ENCODE measurements at regions not wholly inside any gene's neighbourhood (a gene's known extent, or its start where the extent isn't known, plus 50 kb on each side); places are given as distances from the start of the nearest gene placed in this dataset.

DNA sequence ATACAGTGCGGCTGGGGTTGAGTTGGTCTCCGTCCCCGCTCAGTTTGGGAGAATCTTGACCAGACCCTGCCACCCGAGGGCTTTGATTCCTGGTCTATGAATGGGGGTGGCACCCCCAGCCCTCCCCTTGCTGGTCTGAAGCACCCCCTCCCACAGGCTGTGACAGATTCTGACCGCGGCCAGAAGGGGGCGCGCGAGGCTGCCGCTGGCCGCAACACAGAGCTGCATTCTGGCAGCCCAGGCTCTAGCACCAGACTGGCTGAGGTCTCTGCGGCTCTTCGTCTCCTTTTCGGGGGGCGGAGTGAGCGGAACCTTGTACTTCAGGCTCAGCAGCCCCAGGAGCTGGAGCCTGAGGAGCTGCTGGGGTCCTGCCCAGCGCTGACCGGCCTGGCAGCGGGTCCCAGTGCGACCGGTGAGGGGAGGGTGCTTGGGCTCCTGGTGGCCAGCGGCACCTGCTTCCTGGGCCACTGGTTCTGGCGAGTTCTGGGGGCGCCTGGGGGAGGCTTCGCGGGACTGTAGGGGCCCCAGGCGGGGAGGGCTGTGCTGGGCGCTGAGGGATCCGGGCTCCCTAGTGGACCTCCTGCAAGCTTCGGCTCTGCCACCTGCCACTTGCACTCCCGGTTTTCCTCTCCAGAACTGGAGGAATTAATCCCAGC lies 1011.6 kb downstream of the KCNJ18 start:
- no peak for DNase-seq
- TF ChIP-seq, protein P1, sequence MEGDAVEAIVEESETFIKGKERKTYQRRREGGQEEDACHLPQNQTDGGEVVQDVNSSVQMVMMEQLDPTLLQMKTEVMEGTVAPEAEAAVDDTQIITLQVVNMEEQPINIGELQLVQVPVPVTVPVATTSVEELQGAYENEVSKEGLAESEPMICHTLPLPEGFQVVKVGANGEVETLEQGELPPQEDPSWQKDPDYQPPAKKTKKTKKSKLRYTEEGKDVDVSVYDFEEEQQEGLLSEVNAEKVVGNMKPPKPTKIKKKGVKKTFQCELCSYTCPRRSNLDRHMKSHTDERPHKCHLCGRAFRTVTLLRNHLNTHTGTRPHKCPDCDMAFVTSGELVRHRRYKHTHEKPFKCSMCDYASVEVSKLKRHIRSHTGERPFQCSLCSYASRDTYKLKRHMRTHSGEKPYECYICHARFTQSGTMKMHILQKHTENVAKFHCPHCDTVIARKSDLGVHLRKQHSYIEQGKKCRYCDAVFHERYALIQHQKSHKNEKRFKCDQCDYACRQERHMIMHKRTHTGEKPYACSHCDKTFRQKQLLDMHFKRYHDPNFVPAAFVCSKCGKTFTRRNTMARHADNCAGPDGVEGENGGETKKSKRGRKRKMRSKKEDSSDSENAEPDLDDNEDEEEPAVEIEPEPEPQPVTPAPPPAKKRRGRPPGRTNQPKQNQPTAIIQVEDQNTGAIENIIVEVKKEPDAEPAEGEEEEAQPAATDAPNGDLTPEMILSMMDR (IDR thresholded peaks at IDR 0.05 in 8 of 11, conservative IDR thresholded peaks at IDR 0.05 in 3 of 11), result no peak
- TF ChIP-seq POLR2A (IDR thresholded peaks at IDR 0.05), result no peak
- TF ChIP-seq POLR2AphosphoS5 (IDR thresholded peaks at IDR 0.05), result no peak
- no peak overlapping the region for H3K27ac ChIP-seq
- H3K36me3 ChIP-seq, result no peaks in the 10 kb centered on the region
- peaks cover 0 to 37% (median 29%) of the 10 kb centered on the region in 8 donors for H3K9me3 ChIP-seq
- H3K27me3 ChIP-seq (replicated peaks in 1 of 7), result no peaks in the 10 kb centered on the region
- 63 to 79% (median 71%) methylated on average over 6 to 31 of the region's 31 CpGs for WGBS, 5 donors
- intact Hi-C loops (cut with DNase I; ENCODE audit: low total_unique reads), result no loop called here
- H3K4me3 ChIP-seq, result no peak overlapping the region
- no peaks in the 10 kb centered on the region for H3K4me1 ChIP-seq

DNA sequence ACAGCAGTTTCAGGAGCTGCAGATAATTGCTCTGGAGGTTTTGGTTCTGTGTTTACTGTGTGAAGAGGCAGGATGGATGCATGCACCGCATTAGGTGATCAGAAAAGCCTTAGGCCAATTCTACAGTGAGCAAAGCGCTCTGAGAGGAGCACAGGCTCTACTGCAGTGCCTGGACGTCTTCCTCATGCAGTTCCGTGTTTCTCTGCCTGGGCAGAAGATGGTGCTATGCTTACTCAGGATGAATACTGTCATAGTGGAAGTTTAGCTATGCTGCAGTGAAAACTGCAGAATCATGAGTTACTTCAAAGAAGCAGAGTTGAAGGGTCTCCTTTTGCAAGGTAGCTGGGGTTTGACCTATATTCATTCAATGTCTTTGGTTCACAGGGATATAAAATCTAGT lies 1012.4 kb downstream of the KCNJ18 start:
- Histone ChIP-seq H3K27me3 (replicated peaks in 1 of 7) (no peaks in the 10 kb centered on the region), H3K9me3 (peaks cover 0 to 36% (median 23%) of the 10 kb centered on the region in 8 donors), H3K36me3 (no peaks in the 10 kb centered on the region), H3K27ac (no peak overlapping the region), H3K4me1 (no peaks in the 10 kb centered on the region), H3K4me3 (no peak overlapping the region)
- DNase-seq, result no peak
- TF ChIP-seq POLR2AphosphoS5 (IDR thresholded peaks at IDR 0.05) (no peak), POLR2A (IDR thresholded peaks at IDR 0.05) (no peak)
- TF ChIP-seq, protein P1 (IDR thresholded peaks at IDR 0.05 in 8 of 11, conservative IDR thresholded peaks at IDR 0.05 in 3 of 11), result no peak
- intact Hi-C loops (cut with DNase I; ENCODE audit: low total_unique reads), result no loop called here
- WGBS, 5 donors, result 46 to 52% (median 49%) methylated on average over 4 of the region's 4 CpGs

DNA sequence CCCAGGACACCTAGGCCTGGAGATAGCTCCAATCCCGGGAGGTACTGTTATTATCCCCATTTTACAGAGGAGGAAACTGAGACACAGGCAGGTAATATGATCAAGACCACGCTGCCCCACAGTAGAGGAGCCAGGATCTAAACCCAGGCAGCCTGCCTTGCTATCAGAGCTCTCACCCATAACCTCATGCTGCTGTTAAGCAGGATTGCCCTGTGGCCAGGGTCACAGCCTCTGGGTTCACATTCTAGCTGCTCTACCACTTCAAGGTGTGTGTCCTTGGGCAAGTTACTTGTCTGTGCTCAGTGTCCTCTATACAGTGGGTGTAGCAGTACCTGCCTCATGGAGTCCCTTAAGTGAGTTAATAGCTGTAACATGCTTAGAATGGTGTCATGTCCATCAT lies 1015.3 kb downstream of the KCNJ18 start:
- no peak overlapping the region for H3K27ac ChIP-seq
- no peaks in the 10 kb centered on the region for H3K4me1 ChIP-seq
- no peaks in the 10 kb centered on the region for H3K27me3 ChIP-seq (replicated peaks in 1 of 7)
- H3K9me3 ChIP-seq, result peaks cover 0 to 61% (median 25%) of the 10 kb centered on the region in 8 donors
- no peaks in the 10 kb centered on the region for H3K36me3 ChIP-seq
- TF ChIP-seq, protein P1 (IDR thresholded peaks at IDR 0.05 in 8 of 11, conservative IDR thresholded peaks at IDR 0.05 in 3 of 11), result no peak
- no peak for TF ChIP-seq POLR2AphosphoS5 (IDR thresholded peaks at IDR 0.05)
- intact Hi-C loops (cut with DNase I; ENCODE audit: low total_unique reads), result no loop called here
- no peak overlapping the region for H3K4me3 ChIP-seq
- DNase-seq, result no peak
- WGBS, 5 donors, result 38 to 58% (median 53%) methylated on average over 2 of the region's 2 CpGs

DNA sequence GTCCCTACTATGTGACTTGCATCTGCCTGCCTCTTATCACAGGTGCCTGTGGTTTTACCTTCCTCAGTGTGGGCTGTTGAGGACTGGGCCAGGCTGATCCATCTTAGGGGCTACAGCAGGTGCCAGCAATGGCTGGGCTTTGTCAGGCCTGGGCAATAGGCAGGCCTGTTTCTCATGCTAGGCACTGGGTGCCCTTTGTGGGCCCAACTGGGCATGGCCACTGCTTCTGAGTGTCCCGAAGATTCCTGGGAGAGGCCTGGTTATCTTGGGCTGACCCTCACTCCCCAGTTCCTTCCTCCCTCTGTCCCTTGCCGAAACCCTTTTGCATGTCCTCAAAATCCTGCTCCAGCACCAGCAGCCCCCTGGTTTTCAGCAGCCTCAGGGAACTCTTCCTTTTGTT lies 1024.9 kb downstream of the KCNJ18 start:
- no peak for DNase-seq
- TF ChIP-seq, protein P1 (IDR thresholded peaks at IDR 0.05 in 8 of 11, conservative IDR thresholded peaks at IDR 0.05 in 3 of 11), result no peak
- no peak for TF ChIP-seq POLR2AphosphoS5 (IDR thresholded peaks at IDR 0.05)
- no peak for TF ChIP-seq POLR2A (IDR thresholded peaks at IDR 0.05)

More for the DNA sequence above, 1024.9 kb downstream of the KCNJ18 start:
- Histone ChIP-seq H3K36me3 (no peaks in the 10 kb centered on the region), H3K27me3 (replicated peaks in 1 of 7) (no peaks in the 10 kb centered on the region), H3K4me1 (no peaks in the 10 kb centered on the region), H3K9me3 (peaks cover 0 to 82% (median 58%) of the 10 kb centered on the region in 8 donors), H3K27ac (no peak overlapping the region), H3K4me3 (no peak overlapping the region)
- intact Hi-C loops (cut with DNase I; ENCODE audit: low total_unique reads), result no loop called here
- 63 to 80% (median 78%) methylated on average over 2 of the region's 2 CpGs for WGBS, 5 donors
